ENCODE measurements at regions not wholly inside any gene's neighbourhood (a gene's known extent, or its start where the extent isn't known, plus 50 kb on each side); places are given as distances from the start of the nearest gene placed in this dataset.

GRCh38 chr2:57510704-57511103 lies 535.9 kb upstream of the VRK2 start:
- no peaks in the 10 kb centered on the region for H3K4me1 ChIP-seq
- intact Hi-C loops (cut with DNase I): no loop called here
- ATAC-seq: no peak
- H3K27ac ChIP-seq: no peak overlapping the region
- WGBS, 2 donors: 73 to 84% methylated on average over 4 of the region's 4 CpGs
- H3K4me3 ChIP-seq: no peak overlapping the region
- H3K36me3 ChIP-seq (replicated peaks in 1 of 2; ENCODE audit: insufficient read depth in 1 of 2, low read depth in 2 of 2): no peaks in the 10 kb centered on the region
- TF ChIP-seq POLR2A (IDR thresholded peaks at IDR 0.05): no peak
- no peak for TF ChIP-seq CTCF (IDR thresholded peaks at IDR 0.05)
- no peaks in the 10 kb centered on the region for H3K27me3 ChIP-seq
- no peaks in the 10 kb centered on the region for H3K9me3 ChIP-seq
- DNase-seq: no peak

DNA sequence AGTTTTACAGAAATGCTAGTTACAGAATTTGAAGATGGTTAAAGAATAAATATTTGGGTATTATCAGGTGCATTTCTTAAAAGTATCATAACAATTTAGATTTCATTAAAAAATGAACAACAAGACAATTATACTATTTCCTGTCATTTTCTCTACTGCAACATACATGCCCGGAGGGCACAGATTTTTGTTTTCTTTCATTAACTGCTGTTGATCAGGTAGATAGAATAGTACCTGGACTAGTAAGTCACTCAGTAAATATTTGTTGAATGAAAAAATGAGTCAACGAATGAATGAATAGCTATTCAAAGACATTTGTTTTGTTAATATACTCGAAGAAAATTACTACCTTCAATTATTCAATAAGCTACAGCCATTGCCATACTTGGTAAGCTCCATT lies 531.2 kb upstream of the VRK2 start:
- no peaks in the 10 kb centered on the region for H3K27me3 ChIP-seq
- H3K36me3 ChIP-seq (replicated peaks in 1 of 2; ENCODE audit: insufficient read depth in 1 of 2, low read depth in 2 of 2): no peaks in the 10 kb centered on the region
- no peaks in the 10 kb centered on the region for H3K9me3 ChIP-seq
- no peaks in the 10 kb centered on the region for H3K4me1 ChIP-seq
- intact Hi-C loops (cut with DNase I): loop anchor here (5.0 kb wide), 1 partner anchor 1338 kb away; no protein-coding TSS in a partner anchor
- no peak overlapping the region for H3K4me3 ChIP-seq
- WGBS, 2 donors: 30 to 40% methylated on average over 3 of the region's 3 CpGs
- no peak for ATAC-seq
- no peak for DNase-seq
- TF ChIP-seq CTCF (IDR thresholded peaks at IDR 0.05): no peak
- no peak for TF ChIP-seq POLR2A (IDR thresholded peaks at IDR 0.05)
- H3K27ac ChIP-seq: no peak overlapping the region

DNA sequence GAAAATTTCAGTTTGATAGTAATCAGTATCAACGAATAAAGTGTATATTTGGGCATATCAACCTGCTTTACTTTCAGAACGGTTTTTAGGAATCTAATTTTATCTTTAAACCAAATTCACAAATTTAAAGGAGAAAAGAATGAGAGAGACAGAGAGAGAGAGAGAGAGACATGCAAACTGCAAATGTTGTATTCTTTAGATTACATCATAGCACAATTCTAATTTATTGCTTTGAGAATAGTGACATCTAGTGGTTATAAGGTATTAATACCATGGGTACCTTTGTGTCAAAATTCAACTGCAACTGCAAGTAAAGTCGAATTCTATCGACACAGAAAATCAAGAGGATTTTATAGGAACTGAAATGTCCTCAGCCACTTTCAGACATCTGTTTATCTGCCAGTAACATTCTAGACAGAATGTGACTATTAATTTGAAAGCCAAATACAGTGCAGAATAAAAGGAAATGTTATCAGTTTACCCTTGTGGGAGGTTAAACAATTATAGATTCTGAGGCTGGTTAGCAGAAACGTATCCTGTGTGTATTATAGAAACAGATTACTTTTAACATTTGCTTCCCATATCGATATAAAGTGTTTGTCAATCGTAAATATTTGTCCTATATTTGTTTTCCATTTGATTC lies 529.8 kb upstream of the VRK2 start:
- Histone ChIP-seq H3K4me1 (no peaks in the 10 kb centered on the region), H3K27ac (no peak overlapping the region), H3K9me3 (no peaks in the 10 kb centered on the region), H3K4me3 (no peak overlapping the region), H3K27me3 (no peaks in the 10 kb centered on the region), H3K36me3 (replicated peaks in 1 of 2; ENCODE audit: insufficient read depth in 1 of 2, low read depth in 2 of 2) (no peaks in the 10 kb centered on the region)
- TF ChIP-seq CTCF (IDR thresholded peaks at IDR 0.05) (peak; percentile 25 to 71 (median 65)), POLR2A (IDR thresholded peaks at IDR 0.05) (no peak)
- DNase-seq: no peak
- ATAC-seq: peak; percentile 79
- intact Hi-C loops (cut with DNase I): loop anchor here (5.0 kb wide), 1 partner anchor 1340 kb away; no protein-coding TSS in a partner anchor
- 8 to 9% methylated on average over 7 of the region's 7 CpGs for WGBS, 2 donors

DNA sequence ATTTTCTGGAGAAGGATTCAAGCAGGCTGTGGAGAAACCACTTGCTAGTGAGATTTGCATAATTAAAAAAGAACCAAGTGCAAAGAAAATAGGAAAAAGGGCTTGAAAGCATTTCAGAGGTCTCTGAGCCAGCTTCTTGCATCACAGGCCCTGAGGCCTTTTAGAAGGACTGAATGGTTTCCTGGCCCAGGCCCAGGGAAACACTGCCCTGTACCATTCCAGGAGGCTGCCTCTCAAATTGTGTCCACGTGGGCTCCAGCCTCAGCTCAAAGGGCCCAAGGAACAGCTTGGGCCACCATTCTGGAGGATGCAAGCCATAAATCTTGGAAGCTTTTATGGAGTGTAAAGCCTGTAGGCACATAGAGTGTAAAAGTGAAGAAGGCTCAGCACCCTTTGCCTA lies 523.3 kb upstream of the VRK2 start:
- no peak overlapping the region for H3K4me3 ChIP-seq
- H3K36me3 ChIP-seq (replicated peaks in 1 of 2; ENCODE audit: insufficient read depth in 1 of 2, low read depth in 2 of 2): no peaks in the 10 kb centered on the region
- no peaks in the 10 kb centered on the region for H3K4me1 ChIP-seq
- H3K27me3 ChIP-seq: no peaks in the 10 kb centered on the region
- no peak overlapping the region for H3K27ac ChIP-seq
- intact Hi-C loops (cut with DNase I): no loop called here
- DNase-seq: no peak
- no peak for ATAC-seq
- whole genome bisulfite sequencing, 2 donors: 76 to 78% methylated on average over 1 of the region's 1 CpG
- H3K9me3 ChIP-seq: no peaks in the 10 kb centered on the region
- no peak for TF ChIP-seq POLR2A (IDR thresholded peaks at IDR 0.05)

DNA sequence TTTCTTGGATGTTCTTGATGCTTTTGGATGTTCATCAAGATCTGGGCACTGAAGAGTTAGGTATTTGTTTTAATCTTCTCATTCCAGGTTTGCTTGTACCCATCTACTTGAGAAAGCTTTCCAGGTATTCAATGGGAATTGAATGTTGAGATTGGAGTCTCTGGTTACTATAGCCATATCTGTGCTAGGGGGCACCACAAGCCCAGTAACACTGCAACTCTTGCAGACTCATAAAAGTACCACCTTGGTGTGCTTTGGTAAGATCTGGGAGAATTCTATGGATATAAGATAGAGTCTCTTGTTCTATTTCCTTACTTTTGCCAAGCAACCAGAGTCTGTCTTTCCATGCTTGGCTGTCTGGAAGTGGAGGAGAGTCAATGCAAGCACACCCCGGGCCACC lies 518.9 kb upstream of the VRK2 start:
- DNase-seq: no peak

More for the DNA sequence above, 518.9 kb upstream of the VRK2 start:
- 62 to 75% methylated on average over 1 of the region's 1 CpG for WGBS, 2 donors
- intact Hi-C loops (cut with DNase I): no loop called here
- TF ChIP-seq POLR2A (IDR thresholded peaks at IDR 0.05) (no peak), CTCF (IDR thresholded peaks at IDR 0.05) (no peak)
- Histone ChIP-seq H3K27me3 (no peaks in the 10 kb centered on the region), H3K9me3 (no peaks in the 10 kb centered on the region), H3K4me3 (no peak overlapping the region), H3K36me3 (replicated peaks in 1 of 2; ENCODE audit: insufficient read depth in 1 of 2, low read depth in 2 of 2) (no peaks in the 10 kb centered on the region), H3K4me1 (no peaks in the 10 kb centered on the region), H3K27ac (no peak overlapping the region)
- no peak for ATAC-seq
